Astrocyte of the hippocampus (primary cell): ENCODE measurements at regions not wholly inside any gene's neighbourhood (a gene's known extent, or its start where the extent isn't known, plus 50 kb on each side); places are given as distances from the start of the nearest gene placed in this dataset.
"Not testable (repeated sequence)": the region's sequence is repeated elsewhere in the genome, so short reads cannot be mapped to it uniquely, and the experiment has no call there.

ENCODE experiments used
- DNase-seq: peaks from one replicate; pipeline ENCODE4 v3.0.0; 2011; ENCODE audit warnings: low read depth, low spot score

GRCh38 chr16:58883131-58883530 is 149.0 kb upstream of the GOT2 start:
- DNase-seq = no peak

- DNase-seq = no peak
Observed at GRCh38 chr16:58882292-58882691, 148.2 kb upstream of the GOT2 start.

- DNase-seq = not testable (repeated sequence)
Observed at GRCh38 chr16:58878641-58879040, 144.5 kb upstream of the GOT2 start.

- no peak for DNase-seq
Observed at GRCh38 chr16:58866935-58867334, 132.8 kb upstream of the GOT2 start.

- DNase-seq = no peak
Observed at GRCh38 chr16:58863761-58864160, 129.6 kb upstream of the GOT2 start.

GRCh38 chr16:58863042-58863441 is 128.9 kb upstream of the GOT2 start:
- DNase-seq = peak; percentile 10

- peak; percentile 16 for DNase-seq
Observed at GRCh38 chr16:58862334-58863021, 128.4 kb upstream of the GOT2 start.

GRCh38 chr16:58859958-58860669 is 126.0 kb upstream of the GOT2 start:
- DNase-seq = no peak

GRCh38 chr16:58858577-58858976 is 124.5 kb upstream of the GOT2 start:
- DNase-seq = not testable (repeated sequence)

GRCh38 chr16:58855291-58855863 is 121.3 kb upstream of the GOT2 start:
- DNase-seq = no peak

GRCh38 chr16:58853854-58854791 is 120.0 kb upstream of the GOT2 start:
- DNase-seq = peak; percentile 37

GRCh38 chr16:58850678-58851020 is 116.5 kb upstream of the GOT2 start:
- no peak for DNase-seq

- no peak for DNase-seq
Observed at GRCh38 chr16:58850019-58850677, 116.0 kb upstream of the GOT2 start.

- no peak for DNase-seq
Observed at GRCh38 chr16:58848662-58849002, 114.5 kb upstream of the GOT2 start.

GRCh38 chr16:58847902-58848661 is 114.0 kb upstream of the GOT2 start:
- no peak for DNase-seq

GRCh38 chr16:58846226-58846625 is 112.1 kb upstream of the GOT2 start:
- not testable (repeated sequence) for DNase-seq

- peak; percentile 64 for DNase-seq
Observed at GRCh38 chr16:58843675-58844074, 109.6 kb upstream of the GOT2 start.

GRCh38 chr16:58842746-58843145 is 108.6 kb upstream of the GOT2 start:
- no peak for DNase-seq

- DNase-seq = no peak
Observed at GRCh38 chr16:58842156-58842555, 108.0 kb upstream of the GOT2 start.

GRCh38 chr16:58837950-58838349 is 103.8 kb upstream of the GOT2 start:
- DNase-seq = no peak

GRCh38 chr16:58836427-58836826 is 102.3 kb upstream of the GOT2 start:
- no peak for DNase-seq
